GM19035 (cell line): ENCODE measurements at regions not wholly inside any gene's neighbourhood (a gene's known extent, or its start where the extent isn't known, plus 50 kb on each side); places are given as distances from the start of the nearest gene placed in this dataset.
"Not testable (repeated sequence)": the region's sequence is repeated elsewhere in the genome, so short reads cannot be mapped to it uniquely, and the experiment has no call there.

ENCODE experiments used
- ATAC-seq: cut with Tn5 transposase; IDR thresholded peaks from one replicate; pipeline ENCODE4 v1.9.1; 2021; ENCODE audit not compliant: unreplicated experiment

DNA sequence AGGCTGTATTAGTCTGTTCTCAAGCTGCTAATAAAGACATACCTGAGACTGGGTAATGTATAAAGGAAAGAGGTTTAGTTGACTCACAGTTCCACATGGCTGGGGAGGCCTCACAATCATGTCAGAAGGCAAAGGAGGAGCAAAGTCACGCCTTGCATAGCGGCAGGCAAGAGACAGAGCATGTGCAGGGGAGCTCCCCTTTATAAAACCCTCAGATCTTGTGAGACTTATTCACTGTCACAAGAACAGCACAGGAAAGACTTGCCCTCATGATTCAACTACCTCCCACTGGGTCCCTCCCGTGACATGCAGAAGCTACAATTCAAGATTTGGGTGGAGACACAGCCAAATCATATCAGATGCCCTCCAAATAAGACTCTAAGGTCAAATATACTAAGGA, 139.4 kb upstream of the TOP1 start:
- ATAC-seq: not testable (repeated sequence)

DNA sequence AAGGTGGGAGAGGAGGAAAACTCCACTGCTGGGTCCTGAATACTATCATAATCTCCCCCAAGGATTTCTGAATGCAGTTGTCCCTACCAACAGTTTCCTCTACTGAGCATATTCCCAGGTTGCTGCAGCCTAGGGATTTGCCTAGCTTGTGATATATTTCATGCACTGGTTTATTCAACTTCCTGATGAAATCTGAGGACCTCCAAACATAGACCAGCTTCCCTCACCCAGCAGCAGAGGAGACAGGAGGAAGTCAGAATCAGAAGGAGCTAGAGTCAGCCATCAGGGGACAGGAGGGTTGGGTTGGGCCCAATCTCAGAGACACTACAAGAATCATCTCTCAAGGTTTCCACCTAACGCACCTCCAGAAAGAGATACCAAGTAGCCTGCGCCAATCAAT, 138.4 kb upstream of the TOP1 start:
- ATAC-seq: no peak

DNA sequence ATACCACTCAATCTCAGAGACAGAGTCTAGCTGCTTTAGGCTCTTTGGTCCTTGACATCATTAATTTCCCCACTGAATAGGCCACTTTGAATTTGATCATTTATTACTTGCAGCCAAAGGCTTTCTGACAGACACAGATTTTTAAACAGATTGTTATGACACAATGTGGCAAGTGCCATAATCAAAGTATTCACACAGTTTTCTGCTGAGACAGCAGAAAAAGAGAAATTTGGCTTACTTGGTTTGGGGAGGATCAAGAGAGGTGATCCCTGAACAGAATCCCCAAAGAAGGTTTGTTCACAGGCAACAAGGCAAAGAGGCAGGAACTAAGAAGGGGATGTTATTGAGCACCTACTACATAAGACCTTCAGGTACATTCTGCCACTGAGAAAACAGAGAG, 138.0 kb upstream of the TOP1 start:
- ATAC-seq: no peak

DNA sequence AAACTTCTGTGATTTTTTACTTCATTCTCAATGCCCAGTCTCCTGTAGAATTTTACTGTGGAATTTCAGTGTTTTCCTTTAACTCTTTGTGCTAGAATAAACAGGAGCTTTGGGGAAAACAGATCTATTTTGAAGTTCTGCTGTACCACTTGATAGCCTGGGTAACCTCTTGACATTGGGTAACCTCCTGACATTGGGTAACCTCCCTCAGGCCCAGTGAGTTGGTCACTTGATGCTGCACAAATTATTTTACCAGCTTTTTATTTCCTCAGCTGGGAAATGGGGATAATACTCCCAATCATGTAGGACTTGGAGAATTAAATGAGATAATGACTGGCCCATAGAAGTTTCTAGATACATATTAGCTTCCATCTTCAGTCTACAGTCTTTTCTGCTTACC, 137.3 kb upstream of the TOP1 start:
- no peak for ATAC-seq

DNA sequence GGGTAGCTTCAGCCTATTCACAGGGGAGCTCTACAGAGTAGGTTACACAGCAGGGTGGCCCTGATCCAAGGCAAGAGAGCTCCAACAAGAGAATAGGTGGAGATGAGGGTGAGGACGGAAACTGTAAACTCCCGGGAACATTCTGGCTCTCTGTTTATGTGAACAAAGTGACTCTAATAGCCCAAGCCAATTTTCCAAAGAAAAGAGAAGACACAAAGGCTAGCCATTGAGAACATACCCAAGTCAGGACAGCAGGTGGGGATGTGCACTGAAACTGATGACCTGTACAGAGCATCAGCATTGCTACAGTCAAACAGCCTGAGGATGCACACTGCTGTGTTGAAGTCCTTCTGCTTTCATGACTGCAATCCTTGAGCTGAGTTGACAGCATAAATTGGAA, 136.0 kb upstream of the TOP1 start:
- ATAC-seq: no peak

DNA sequence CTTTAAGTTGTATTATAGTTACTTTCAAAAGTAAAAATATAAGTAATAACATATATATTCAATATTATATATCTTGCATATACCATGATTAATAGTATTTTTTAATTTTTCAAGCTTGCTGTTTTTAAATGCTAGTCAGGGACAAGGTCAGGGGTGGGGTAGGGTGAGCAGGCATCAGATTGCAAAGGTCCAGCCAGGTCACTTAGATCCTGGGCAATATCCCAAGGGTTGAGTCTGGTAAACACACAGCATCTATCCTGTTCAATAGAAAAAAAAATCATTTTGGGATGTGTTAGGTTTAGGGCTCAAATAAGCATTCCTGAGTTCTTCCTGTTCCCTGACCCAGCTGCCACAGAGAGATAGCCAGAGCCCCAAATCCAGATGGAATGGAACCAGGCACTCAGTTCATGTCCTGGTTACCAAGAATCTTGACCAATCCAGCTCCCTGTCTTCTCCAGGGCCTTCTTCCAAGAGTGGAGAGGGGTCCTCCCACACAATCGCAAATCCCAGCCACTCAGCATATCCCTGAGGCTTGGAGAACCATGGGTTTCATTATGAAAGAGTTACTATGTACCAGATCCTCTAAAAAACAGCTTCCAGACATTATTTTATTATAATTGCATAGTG, 134.9 kb upstream of the TOP1 start:
- no peak for ATAC-seq

DNA sequence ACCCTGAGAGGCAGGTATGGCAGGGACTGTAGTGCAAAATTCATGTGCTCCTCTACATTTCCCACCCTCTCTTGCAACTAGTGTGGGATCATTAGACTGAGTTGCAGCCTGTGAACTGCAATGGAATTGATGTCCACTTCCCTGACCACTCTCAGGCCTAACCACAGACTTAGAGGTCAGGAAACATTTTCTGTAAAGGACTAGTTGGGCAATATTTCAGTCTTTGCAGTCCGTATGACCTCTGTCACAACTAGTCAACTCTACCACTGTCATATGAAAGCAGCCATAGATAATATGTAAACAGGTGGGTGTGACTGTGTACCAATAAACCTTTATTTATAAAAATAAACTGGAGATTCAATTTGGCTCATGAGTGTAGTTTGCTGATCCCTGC, 134.4 kb upstream of the TOP1 start:
- ATAC-seq: no peak

DNA sequence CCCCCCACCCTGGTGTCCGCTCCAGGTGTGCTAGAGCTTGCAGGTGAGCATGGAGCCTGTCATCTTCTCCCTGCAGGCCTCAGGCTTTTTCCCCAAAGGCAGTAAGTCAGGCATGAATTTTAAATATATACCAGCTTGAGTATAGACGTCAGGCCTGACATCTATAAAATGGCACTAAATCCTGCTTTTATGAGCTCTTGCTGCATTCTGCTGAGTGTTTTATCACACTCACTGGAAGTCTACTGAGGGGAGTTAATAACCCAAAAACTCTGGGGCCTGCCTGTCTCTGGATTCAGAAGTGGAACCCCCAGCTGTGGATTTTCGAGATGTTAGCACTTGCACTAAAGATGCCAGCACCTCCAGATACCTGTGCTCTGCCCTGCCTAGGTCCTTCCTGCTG, 133.4 kb upstream of the TOP1 start:
- ATAC-seq: no peak

DNA sequence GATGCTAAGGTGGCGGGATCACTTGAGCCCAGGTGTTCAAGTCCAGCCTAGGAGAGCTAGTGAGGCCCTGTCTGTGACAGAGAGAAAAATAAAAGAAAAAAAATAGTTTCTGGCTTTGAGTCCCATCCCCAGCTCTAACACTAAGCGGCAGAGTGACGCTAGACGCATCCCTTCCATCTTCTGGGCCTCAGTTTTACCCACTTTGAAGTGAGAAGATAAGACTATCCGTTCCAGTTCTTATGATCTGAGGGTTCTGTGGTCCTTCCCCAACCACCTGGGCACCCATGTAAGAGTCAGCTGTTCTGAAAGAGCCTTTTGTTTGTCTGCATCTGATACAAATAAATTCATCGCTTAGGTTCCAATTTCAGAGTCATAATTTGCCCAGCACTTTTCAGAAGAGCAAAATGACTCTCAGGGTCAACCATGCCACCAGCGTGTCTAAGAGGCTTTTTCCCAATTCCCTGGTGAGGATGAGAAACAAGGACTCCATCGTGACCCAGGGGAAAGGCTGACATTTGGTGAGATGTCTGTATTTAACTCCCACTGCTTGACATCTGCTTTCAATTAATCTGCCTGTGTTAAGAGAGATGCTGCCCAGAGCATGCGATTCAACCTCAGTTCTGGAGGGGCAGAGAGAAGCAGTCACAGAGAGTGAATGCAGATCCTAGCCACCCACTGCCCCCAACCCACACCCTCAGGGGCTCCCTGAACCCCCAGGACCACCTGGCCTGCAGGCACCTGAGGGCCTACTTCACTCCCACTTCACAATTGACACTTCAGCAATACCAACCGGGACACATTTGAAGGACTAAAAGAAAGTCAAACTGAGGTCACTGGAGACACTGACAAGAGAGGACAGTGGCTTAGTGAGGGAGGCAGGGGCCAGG, 131.6 kb upstream of the TOP1 start:
- no peak for ATAC-seq

DNA sequence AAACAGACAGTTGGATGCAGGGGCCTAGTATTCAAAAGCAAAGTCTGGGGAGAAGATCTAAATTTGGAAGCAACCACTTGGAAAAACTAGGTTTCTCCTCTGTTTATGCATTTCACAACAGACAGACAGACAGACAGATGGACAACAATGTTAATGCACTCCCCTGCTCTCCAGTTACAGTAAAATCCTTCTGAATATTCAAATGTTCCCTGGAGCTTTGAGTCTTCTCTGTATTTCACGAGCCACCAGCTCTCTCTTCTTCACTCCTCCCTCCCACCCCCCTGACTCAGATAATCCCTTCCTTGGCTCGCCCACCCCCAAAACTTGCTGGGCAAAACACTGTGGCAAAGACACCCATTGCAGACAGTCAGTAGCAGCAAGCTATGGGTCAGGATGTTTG, 129.3 kb upstream of the TOP1 start:
- no peak for ATAC-seq

DNA sequence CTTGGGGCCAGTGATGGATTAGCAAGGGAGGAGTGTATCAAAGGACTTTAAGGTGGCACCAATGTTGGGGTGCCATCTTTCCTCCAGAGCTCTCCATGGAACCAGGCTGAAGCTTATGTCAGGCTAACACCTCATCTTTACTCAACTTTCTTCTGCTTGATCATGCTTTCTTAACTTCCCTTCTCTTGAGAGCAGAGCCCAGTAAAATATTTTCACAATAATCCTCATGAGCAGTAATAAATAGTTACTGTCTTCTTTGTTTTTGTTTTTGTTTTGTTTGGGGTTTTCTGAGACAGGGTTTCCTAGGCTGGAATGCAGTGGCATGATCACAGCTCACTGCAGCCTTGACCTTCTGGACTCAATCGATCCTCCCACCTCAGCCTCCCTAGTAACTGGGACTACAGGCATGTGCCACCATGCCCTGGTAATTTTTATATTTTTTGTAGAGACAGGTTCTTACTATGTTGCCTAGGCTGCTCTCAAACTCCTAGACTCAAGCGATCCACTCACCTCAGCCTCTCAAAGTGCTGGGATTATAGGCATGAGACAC, 127.9 kb upstream of the TOP1 start:
- no peak for ATAC-seq

DNA sequence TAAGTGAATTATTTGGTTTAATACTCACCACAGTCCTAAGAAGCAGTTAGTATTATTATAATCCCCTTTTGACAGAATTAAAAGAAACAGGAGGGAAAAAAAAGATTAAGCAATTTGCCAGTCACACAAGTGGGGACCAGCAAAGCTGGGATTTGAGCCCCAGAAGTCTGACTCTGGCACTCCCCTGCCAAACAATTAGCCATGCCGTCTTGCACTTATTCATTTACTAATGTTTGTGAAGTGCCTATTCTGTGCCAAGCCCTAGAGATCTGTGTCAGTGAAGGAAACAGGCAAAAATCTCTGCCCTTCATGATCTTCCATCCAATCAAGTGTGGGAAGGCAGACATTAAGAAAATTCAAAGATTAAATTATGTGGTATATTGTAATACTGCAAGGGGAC, 126.0 kb upstream of the TOP1 start:
- ATAC-seq: no peak

DNA sequence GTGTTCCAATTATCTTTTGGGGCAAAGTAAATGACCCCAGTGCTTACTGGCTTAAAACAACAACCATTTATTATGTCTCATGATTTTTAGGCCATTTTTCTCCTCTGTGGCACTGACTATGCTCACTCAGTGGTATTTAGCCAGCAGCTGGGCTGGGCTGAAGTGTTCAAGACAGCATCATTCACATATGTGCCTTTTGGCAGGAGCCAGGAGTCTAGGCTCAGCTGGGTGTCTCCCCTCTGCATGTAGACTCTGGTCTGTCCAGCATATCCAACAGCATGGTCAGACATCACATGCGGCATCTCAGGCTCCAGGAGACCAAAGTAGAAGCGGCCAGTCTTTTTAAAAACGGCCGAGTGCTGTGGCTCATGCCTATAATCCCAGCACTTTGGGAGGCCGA, 120.3 kb upstream of the TOP1 start:
- no peak for ATAC-seq

DNA sequence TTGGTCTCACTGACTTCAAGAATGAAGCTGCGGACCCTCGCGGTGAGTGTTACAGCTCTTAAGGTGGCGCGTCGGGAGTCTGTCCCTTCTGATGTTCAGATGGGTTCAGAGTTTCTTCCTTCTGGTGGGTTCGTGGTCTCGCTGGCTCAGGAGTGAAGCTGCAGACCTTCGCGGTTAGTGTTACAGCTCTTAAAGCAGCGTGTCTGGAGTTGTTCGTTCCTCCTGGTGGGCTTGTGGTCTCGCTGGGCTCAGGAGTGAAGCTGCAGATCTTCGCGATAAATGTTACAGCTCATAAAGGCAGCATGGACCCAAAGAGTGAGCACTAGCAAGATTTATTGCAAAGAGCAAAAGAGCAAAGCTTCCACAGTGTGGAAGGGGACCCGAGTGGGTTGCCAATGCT, 119.1 kb upstream of the TOP1 start:
- ATAC-seq: not testable (repeated sequence)

DNA sequence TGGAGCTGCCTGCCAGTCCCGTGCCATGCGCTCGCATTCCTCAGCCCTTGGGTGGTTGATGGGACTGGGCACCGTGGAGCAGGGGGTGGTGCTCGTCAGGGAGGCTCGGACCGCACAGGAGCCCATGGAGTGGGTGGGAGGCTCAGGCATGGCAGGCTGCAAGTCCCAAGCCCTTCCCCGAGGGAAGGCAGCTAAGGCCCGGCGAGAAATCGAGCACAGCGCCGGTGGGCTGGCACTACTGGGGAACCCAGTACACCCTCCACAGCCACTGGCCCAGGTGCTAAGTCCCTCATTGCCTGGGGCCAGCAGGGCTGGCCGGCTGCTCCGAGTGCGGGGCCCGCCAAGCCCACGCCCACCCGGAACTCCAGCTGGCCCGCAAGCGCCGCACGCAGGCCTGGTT, 118.2 kb upstream of the TOP1 start:
- ATAC-seq: not testable (repeated sequence)

DNA sequence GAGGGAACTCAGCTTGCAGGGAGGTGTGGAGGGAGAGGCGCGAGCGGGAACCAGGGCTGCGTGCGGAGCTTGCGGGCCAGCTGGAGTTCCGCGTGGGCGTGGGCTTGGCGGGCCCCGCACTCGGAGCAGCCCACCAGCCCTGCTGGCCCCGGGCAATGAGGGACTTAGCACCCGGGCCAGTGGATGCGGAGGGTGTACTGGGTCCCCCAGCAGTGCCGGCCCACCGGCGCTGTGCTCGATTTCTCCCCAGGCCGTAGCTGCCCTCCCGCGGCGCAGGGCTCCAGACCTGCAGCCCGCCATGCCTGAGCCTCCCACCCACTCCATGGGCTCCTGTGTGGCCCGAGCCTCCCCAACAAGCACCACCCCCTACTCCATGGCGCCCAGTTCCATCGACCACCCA, 117.5 kb upstream of the TOP1 start:
- ATAC-seq: not testable (repeated sequence)

DNA sequence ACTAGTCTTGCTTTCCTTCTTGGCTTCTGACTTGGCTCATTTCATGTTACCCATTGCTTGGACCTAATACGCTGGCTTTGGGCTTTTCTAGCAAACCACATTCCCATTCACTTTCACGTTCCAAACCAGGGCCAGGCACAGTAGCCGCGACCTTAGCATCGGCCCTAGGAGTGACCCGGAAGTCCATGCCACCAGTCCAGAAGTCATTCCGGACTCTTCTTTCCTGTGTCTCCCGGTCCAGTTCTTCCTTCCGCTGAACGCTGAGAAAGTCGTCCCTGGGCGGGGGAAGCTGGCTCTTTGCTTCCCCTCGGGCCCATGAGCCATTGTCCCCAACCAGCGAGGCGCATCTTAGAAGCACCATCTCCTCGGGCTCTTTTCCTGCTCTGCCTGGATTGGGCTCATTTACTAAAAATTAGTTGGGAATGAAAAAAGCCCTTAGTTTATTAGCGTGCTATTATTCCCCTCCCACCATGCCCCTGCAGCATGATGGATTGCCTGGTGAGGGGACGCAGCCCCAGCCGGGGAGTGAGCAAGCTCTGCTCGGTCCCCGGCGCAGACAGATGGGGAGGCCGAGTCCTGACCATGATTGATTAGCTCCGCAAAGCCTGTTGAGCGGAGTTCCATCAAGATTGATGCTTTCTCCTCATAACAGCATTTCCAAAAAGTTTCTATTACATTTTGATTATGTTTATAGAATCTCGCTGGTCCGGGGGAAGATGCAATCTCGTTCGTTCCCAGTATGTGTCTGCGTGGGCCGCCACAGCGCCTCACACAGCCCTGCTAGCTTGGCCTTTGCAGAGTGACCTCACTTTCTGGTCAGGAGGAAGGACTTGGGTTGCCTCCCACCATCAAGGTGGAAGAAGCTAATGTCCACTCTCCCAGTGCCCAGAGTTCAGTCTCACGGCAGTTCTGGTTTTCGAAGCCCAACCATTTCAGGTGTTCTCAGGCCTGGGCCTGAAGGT, 115.1 kb upstream of the TOP1 start:
- no peak for ATAC-seq

DNA sequence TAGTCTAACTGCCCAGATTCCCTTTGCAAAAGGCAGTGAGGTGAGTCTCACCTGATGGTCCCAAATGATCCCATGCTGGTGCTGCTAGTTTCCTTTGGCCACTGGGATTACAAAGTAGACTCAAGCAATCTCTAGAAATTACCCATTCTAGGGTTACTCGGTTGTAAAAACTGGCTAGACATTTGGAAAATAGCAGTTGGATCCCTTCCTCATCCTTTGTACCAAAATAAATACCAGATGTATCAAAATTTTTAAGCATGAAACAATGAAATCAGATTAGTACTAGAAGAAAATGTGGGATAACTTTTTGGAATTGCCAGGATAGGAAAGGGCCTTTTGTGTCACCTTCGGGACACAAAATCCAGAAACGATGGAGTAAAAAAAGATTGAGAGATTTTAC, 112.9 kb upstream of the TOP1 start:
- no peak for ATAC-seq

DNA sequence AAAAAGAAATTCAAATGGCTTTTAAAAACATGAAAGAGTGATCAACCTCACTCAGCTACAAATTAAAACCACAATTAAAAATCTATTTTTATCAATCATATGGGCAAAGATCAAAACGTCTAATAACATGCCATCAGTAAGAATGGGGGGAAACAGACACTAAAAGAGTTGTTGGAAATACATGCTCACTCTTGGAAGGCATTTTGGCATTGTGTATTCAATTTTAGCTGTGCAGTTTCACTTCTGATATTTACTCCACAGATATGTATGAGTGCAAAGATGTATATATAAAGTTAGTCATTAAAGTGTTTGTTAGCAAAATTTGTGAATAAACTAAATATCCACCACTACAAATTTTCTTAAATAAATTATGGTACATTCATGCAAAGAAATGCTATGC, 112.3 kb upstream of the TOP1 start:
- ATAC-seq: no peak

DNA sequence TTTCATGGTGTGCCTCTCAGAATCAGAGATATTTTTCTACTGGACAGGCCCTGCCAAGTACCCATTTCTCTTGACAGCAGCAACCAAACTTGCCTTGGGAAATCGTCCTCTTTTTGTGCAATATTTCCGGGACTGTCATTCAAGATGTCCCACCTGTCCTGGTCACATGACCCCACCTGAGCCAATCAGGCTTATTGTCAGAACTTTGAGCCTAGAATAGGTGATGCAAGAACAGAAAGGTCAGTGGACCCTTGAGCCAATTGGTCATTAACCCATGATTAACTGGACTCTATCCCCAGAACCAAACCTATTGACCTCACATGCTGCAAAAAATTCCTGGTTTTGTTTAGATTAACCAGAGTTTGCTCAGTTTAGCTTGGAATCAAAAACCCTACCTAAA, 108.3 kb upstream of the TOP1 start:
- ATAC-seq: no peak

DNA sequence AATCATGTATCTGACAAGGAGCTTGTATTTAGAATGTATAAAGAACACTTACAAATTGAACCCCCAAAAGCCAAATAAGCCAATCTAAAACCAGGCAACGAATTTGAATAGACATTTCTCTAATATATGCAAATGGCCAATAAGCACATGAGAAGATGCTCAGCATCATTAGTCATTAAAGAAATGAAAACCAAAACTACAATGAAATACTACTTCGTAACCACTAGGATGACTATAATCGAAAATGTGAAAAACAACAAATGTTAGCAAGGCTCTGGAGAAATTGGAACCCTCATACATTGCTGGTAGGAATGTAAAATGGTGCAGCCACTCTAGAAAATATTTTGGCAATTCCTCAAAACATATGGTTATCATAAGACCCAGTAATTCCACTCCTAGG, 105.8 kb upstream of the TOP1 start:
- no peak for ATAC-seq
